Uterus (tissue), 2 donors: ENCODE measurements at regions not wholly inside any gene's neighbourhood (a gene's known extent, or its start where the extent isn't known, plus 50 kb on each side); places are given as distances from the start of the nearest gene placed in this dataset.

Experiments used
- CTCF ChIP-seq, 4 experiments: fragments of 200-600 bp in 2 of 4; fragments of 450-650 bp in 2 of 4; sonication (generic) in 2 of 4; IDR thresholded peaks; one replicate each; pipeline ENCODE4 v1.5.1; 2016 to 2019; ENCODE audit warnings: antibody characterized with exemption in 4 of 4, mild to moderate bottlenecking in 2 of 4, moderate library complexity in 1 of 4
- POLR2A ChIP-seq, 2 donors: fragments of 450-650 bp; IDR thresholded peaks; one replicate each; pipeline ENCODE4 v1.6.1; 2016; ENCODE audit warnings: antibody characterized with exemption in 2 of 2, mild to moderate bottlenecking in 1 of 2, moderate library complexity in 1 of 2

- TF ChIP-seq CTCF (IDR thresholded peaks at IDR 0.05) (no peak), POLR2A (IDR thresholded peaks at IDR 0.05) (no peak)
These were observed 524.0 kb downstream of the CMPK2 start for GRCh38 chr2:6341588-6342129.
